LHCN-M2 (cell line): ENCODE measurements at regions not wholly inside any gene's neighbourhood (a gene's known extent, or its start where the extent isn't known, plus 50 kb on each side); places are given as distances from the start of the nearest gene placed in this dataset.

Experiments used
- DNase-seq: peaks from one replicate; pipeline ENCODE4 v3.0.0-alpha.2; 2012; ENCODE audit warnings: low read depth

- DNase-seq = no peak
Measured at GRCh38 chr10:130897815-130898214, 413.7 kb downstream of the TCERG1L start.

DNA sequence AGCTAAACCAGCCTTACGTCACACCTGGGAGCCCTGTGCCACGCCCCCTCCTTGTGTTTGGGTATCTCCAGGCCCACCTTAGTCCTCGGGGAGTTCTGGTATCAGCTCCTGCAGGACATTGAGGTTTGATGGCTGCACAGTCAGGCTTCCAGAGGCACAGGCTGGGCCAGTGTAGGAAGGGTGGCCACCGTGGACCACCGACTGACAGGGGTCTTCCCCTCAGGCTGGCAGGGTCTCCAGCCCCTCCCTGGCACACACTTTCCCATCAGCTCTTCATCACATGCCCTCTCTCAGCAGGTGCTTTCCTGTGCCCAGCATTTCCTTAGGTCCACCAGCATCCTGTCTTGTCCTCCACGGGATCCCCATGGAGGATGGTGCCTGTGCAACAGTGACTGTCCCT is 413.1 kb downstream of the TCERG1L start:
- no peak for DNase-seq

- DNase-seq = no peak
Measured at GRCh38 chr10:130899856-130900255, 411.7 kb downstream of the TCERG1L start.

- no peak for DNase-seq
Measured at GRCh38 chr10:130900441-130901160, 410.9 kb downstream of the TCERG1L start.

DNA sequence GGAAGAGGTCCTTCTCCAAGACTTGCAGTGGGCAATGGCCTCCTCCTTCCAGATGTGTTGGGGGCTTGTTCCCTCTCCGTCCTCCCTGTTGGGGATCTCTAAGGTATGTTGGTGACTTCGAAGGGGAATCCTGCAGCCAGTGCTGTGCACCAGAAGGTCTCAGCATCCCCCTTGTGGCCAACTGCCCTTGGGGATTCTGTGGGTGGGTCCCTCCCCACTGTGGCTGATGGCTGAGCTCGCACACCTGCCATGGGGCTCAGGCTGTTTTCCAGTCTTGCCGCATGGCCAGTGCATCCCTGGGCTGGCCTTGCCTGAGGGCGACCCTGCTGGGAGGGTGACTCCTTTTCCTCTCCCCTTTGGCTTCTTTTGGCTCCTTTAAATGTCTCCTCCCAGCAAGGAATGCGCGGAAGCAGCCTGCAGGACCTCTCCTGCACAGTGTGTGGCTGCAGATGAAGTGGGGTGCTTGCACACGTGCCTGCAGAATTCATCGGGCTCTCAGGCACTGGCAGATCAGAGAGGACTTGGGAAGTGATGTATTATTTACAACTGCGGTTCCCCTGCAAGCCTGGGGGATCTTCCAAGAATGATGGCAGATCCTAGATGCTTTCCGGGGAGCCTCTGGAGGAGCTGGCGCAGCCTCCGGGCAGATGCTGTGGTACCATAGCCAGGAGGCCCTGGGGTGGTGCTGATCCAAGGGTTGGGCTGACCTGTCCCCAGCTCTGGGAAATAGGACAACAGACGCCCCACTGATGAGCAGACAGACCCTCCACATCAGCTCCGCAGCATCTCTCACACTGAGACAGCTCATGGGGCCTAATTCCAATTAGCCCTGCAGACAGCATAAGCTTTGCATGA is 410.0 kb downstream of the TCERG1L start:
- DNase-seq = no peak

GRCh38 chr10:130902471-130902870 is 409.1 kb downstream of the TCERG1L start:
- no peak for DNase-seq

DNA sequence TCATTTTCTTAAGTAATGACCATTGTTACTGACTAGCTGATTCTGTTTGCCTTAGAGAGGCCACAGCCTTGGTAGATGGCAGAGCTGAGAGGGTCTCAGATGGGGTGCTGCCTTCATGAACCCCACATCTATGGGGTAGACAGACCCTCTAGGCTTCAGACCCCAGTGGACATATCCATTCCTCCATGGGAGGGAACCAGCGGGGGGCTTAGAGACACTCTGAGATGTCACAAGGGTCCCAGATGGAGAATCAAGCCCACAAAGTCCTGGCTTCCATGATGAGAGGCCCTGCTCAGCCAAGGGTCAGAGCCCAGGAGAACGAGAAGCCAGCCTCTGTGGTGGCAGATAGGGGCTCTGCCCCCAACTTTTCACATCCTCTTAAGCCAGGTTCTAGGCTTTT is 408.6 kb downstream of the TCERG1L start:
- no peak for DNase-seq

- DNase-seq = no peak
Measured at GRCh38 chr10:130904676-130905075, 406.8 kb downstream of the TCERG1L start.

DNA sequence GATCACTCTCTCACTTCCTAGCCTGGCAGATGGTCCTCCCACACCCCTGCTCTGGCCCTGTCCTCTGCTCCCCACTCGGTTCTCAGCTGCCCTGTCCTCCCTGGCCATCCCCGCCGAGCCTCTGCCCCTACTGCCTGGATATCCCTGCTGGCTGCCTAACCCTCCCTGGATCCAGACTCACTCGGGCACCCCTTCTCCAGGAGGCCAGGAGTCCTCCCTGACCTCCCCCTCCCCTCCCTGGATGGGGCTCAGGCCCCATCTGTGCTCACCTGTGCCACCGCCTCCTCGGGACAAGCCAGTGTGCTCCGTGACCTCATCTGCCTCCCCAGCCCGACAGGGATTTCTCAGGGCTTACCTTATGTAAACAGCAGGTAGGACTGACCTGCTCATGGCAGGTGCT is 406.1 kb downstream of the TCERG1L start:
- DNase-seq = no peak

DNA sequence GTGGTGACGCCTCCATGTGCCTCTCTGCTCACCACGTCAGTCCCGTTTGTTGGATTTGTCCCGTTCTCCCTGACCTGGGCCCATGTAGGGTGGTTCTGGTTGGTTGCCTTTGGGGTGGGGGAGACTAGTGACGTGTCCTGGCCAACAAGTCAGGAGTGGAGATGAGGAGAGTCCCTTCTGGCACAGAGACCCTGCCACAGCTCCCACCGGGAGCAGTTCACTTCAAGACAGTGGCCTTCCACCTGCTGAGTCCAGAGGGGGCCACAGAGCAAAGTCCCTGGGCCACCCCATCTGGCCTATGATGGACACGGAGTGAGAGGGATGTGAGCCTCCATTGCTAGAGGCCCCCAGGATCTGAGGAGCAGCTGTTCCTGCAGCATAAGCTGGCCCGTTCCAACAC is 405.6 kb downstream of the TCERG1L start:
- no peak for DNase-seq

DNA sequence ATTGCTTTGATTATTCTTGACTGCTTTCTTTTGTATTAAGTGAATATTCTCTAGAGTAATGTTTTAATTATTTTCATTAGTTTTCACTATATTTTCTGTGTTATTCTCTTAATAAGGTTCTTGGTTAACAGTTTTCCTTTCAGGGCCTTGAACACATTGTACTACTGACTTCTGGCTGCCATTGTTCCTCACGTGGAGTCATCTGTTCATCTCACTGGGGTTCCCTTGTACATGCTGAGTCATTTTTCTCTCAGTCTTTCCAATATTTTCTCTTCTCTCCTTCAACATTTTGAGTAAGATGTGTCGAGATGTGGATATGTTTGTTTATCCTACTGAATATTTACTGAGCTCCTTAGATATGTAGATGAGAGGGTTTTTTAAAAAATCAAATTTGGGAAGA is 400.7 kb downstream of the TCERG1L start:
- no peak for DNase-seq

DNA sequence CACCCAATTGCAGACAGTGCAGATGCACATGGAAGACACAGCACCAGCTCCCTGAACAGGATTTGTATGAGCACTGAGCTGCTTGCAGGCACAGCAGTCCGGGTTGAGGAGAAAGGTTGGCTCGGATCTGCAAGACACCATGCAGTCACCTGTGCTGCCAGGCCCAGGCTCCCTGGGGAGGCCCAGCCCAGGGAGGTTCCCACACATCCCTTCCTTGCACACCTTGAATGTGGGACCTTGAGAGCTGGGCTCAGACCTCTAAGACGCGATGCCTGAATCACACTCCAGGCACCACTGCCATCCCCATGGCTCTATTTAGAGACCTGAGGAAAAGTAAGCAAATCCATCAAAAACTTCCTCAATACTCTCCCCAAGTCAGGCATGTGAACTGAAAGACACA is 397.7 kb downstream of the TCERG1L start:
- DNase-seq = no peak

- DNase-seq = no peak
Measured at GRCh38 chr10:130914367-130914766, 397.2 kb downstream of the TCERG1L start.

DNA sequence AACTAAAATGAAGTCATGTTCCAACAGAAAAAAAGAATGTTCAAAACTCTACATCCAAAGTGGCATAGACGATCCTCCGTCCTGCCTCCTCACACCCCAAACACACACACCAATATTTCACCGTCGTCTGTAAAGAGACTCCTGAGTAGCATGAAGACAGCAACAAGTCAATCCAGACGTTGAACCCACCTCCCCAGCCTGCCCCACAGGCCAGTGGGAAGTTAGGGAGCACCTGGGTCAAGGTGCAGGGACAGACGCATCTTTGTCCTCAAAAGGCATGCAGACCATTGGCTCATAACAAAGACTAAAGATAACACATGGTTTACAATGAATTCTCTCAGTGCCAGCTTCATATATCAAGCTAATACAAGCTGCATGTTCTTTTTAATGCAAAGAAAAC is 396.5 kb downstream of the TCERG1L start:
- no peak for DNase-seq

DNA sequence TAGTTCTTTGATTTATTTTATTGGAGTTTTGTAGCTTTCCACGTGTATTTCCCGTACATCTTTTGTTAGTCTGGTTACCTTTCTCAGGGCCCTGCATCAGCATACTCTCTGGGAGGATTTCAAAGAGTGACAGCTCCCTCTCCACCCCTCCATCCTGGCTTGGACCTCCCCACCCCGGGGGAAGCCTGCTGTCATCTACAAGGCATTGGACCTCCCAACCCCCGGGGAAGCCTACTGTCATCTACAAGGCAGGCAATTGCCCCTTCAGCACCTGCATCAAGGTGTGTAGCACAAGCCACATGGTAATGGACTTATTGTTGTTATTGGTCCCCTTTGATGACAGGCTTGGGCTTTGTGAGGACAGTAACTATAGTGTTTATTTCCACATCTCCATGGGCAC is 390.1 kb downstream of the TCERG1L start:
- no peak for DNase-seq

GRCh38 chr10:130921911-130922440 is 389.5 kb downstream of the TCERG1L start:
- DNase-seq = no peak

GRCh38 chr10:130923596-130923995 is 387.9 kb downstream of the TCERG1L start:
- DNase-seq = no peak

DNA sequence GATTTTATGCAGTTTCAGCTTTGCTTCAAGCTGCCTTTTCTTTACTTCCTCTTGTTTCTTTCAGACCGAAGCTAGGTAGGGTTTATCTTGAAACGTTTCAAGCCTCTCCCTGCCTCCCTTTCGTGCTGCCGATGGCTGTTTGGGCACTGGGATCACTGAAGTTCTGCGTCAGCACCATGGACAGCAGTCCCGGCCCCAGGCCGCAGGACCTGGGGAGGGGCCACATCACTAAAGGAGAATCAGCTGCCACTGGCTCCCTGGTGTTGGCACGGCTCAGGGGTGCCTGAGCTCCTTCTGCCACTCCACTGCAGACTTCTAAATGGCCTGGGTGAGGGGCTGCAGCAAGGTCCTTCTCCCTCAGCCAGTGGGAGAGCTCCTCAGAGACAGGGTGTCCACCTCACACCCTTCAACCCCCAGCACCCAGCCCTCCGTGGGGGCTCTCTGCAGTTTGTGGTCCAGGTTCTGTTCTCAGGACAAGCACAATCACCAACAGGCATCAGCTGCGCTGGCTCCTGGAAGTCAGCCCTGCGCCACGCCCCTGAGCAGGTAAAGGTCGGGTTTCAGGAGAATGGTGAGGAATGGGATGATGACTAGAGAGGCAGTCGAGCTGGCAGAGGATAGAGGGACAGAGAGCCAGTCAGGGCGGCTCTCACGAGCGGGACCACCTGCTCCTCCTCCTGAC is 387.2 kb downstream of the TCERG1L start:
- DNase-seq = no peak

DNA sequence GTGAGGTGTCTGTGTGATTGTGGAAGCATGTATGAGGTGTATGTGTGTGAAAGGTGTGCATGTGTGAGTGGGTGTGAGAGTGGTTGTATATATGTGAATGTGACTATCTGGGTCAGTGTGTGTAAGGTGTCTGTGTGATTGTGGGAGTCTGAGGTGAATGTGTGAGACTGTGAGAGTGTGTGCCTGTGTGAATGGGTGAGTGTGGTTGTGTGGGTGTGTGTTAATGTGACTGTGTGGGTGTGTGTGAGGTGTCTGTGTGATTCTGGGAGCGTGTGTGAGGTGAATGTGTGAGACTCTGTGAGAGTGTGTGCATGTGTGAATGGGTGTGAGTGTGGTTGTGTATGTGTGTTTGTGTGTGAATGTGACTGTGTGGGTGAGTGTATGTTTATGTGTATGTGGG is 385.1 kb downstream of the TCERG1L start:
- DNase-seq = no peak

DNA sequence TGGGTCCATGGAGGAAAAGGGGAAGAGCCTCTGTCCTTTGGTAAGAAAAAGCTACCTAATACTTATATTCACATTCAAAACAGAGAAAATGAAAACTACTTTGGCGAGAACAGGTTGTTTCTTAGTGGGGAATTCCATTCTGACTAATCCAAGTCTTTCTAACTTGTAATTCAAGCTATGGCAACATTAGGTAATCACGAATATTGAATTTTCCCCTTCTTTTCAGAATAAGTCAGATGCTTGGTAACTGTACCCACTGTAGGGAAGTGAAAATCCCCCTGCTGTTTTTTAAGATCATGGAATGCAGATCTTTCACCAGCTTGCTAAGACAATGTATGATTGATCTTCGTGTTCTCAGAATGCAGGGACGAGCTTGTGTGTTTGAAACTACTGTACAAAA is 384.4 kb downstream of the TCERG1L start:
- no peak for DNase-seq

GRCh38 chr10:130928306-130928705 is 383.2 kb downstream of the TCERG1L start:
- no peak for DNase-seq
